ENCODE measurements at regions not wholly inside any gene's neighbourhood (a gene's known extent, or its start where the extent isn't known, plus 50 kb on each side); places are given as distances from the start of the nearest gene placed in this dataset.

GRCh38 chr7:118372530-118372929, 148.0 kb downstream of the ANKRD7 start:
- Histone ChIP-seq H3K4me1 (no peaks in the 10 kb centered on the region), H3K27me3 (no peaks in the 10 kb centered on the region), H3K36me3 (no peaks in the 10 kb centered on the region), H3K27ac (no peak overlapping the region), H3K9me3 (no peaks in the 10 kb centered on the region), H3K4me3 (no peak overlapping the region)
- ATAC-seq (no peak), DNase-seq (peak in 1 of 4 donors; percentile 4)
- intact Hi-C loops (cut with DNase I): no loop called here
- no peak for TF ChIP-seq CTCF (IDR thresholded peaks at IDR 0.05)

- DNase-seq (no peak), ATAC-seq (no peak)
- Histone ChIP-seq H3K27ac (no peak overlapping the region), H3K27me3 (no peaks in the 10 kb centered on the region), H3K36me3 (no peaks in the 10 kb centered on the region), H3K9me3 (no peaks in the 10 kb centered on the region), H3K4me3 (no peak overlapping the region), H3K4me1 (no peaks in the 10 kb centered on the region)
- TF ChIP-seq CTCF (IDR thresholded peaks at IDR 0.05): no peak
- intact Hi-C loops (cut with DNase I): no loop called here
Measured at GRCh38 chr7:118389629-118390028, 165.1 kb downstream of the ANKRD7 start.

GRCh38 chr7:118404211-118404610, 179.7 kb downstream of the ANKRD7 start:
- DNase-seq (no peak), ATAC-seq (no peak)
- intact Hi-C loops (cut with DNase I): no loop called here
- Histone ChIP-seq H3K27ac (no peak overlapping the region), H3K27me3 (no peaks in the 10 kb centered on the region), H3K4me1 (no peaks in the 10 kb centered on the region), H3K36me3 (no peaks in the 10 kb centered on the region), H3K9me3 (no peaks in the 10 kb centered on the region), H3K4me3 (no peak overlapping the region)
- no peak for TF ChIP-seq CTCF (IDR thresholded peaks at IDR 0.05)

- no peak overlapping the region for H3K4me3 ChIP-seq
- ATAC-seq (no peak), DNase-seq (no peak)
- intact Hi-C loops (cut with DNase I): no loop called here
- no peak for TF ChIP-seq CTCF (IDR thresholded peaks at IDR 0.05)
- no peaks in the 10 kb centered on the region for H3K4me1 ChIP-seq
- no peaks in the 10 kb centered on the region for H3K27me3 ChIP-seq
- no peaks in the 10 kb centered on the region for H3K9me3 ChIP-seq
- no peaks in the 10 kb centered on the region for H3K36me3 ChIP-seq
- no peak overlapping the region for H3K27ac ChIP-seq
Measured at GRCh38 chr7:118418433-118418832, 193.9 kb downstream of the ANKRD7 start.

GRCh38 chr7:118420888-118421287, 196.4 kb downstream of the ANKRD7 start:
- Histone ChIP-seq H3K36me3 (no peaks in the 10 kb centered on the region), H3K4me1 (no peaks in the 10 kb centered on the region), H3K27ac (no peak overlapping the region), H3K9me3 (no peaks in the 10 kb centered on the region), H3K27me3 (no peaks in the 10 kb centered on the region), H3K4me3 (no peak overlapping the region)
- intact Hi-C loops (cut with DNase I): no loop called here
- DNase-seq (no peak), ATAC-seq (no peak)
- no peak for TF ChIP-seq CTCF (IDR thresholded peaks at IDR 0.05)
